Coronary artery (tissue), 2 donors: ENCODE measurements at regions not wholly inside any gene's neighbourhood (a gene's known extent, or its start where the extent isn't known, plus 50 kb on each side); places are given as distances from the start of the nearest gene placed in this dataset.

Source experiments
- DNase-seq: peaks from one replicate; pipeline ENCODE4 v3.0.0-alpha.2; 2017; ENCODE audit warnings: low spot score
- H3K27ac ChIP-seq, 2 donors: fragments of 200-600 bp; sonication (generic); one replicate each; pipeline ENCODE4 v1.5.1; 2016 to 2019
- H3K4me3 ChIP-seq: fragments of 200-600 bp; sonication (generic); 2 replicates; pipeline ENCODE4 v1.5.1; 2016; ENCODE audit warnings: mild to moderate bottlenecking, moderate library complexity
- CTCF ChIP-seq: fragments of 200-600 bp; sonication (generic); IDR thresholded peaks from one replicate; pipeline ENCODE4 v1.5.1; 2019; ENCODE audit warnings: antibody characterized with exemption

GRCh38 chr10:84571146-84571545, 242.8 kb downstream of the CCSER2 start:
- DNase-seq, result no peak
- no peak for TF ChIP-seq CTCF

GRCh38 chr10:84574102-84574501, 245.7 kb downstream of the CCSER2 start:
- no peak for TF ChIP-seq CTCF
- Histone ChIP-seq H3K4me3 (no peak overlapping the region), H3K27ac (no peak overlapping the region)
- DNase-seq, result no peak

More at GRCh38 chr10:84571146-84571545, 242.8 kb downstream of the CCSER2 start:
- no peak overlapping the region for H3K4me3 ChIP-seq
- no peak overlapping the region for H3K27ac ChIP-seq

GRCh38 chr10:84581976-84582375, 253.6 kb downstream of the CCSER2 start:
- no peak overlapping the region for H3K4me3 ChIP-seq
- H3K27ac ChIP-seq, result no peak overlapping the region
- TF ChIP-seq CTCF, result no peak
- DNase-seq, result no peak

- DNase-seq, result no peak
- Histone ChIP-seq H3K27ac (no peak overlapping the region), H3K4me3 (no peak overlapping the region)
- no peak for TF ChIP-seq CTCF
These were observed 255.1 kb downstream of the CCSER2 start for GRCh38 chr10:84583501-84583900.

- no peak overlapping the region for H3K4me3 ChIP-seq
- no peak overlapping the region for H3K27ac ChIP-seq
- DNase-seq, result no peak
These were observed 259.4 kb downstream of the CCSER2 start for GRCh38 chr10:84587789-84588188.

GRCh38 chr10:84588426-84588825, 260.0 kb downstream of the CCSER2 start:
- Histone ChIP-seq H3K4me3 (no peak overlapping the region), H3K27ac (no peak overlapping the region)
- no peak for TF ChIP-seq CTCF
- DNase-seq, result no peak

More at GRCh38 chr10:84587789-84588188, 259.4 kb downstream of the CCSER2 start:
- TF ChIP-seq CTCF, result no peak

GRCh38 chr10:84588971-84589370, 260.6 kb downstream of the CCSER2 start:
- no peak for TF ChIP-seq CTCF
- no peak for DNase-seq
- no peak overlapping the region for H3K4me3 ChIP-seq
- no peak overlapping the region for H3K27ac ChIP-seq
